NCI-H1092 (cell line): ENCODE measurements at regions not wholly inside any gene's neighbourhood (a gene's known extent, or its start where the extent isn't known, plus 50 kb on each side); places are given as distances from the start of the nearest gene placed in this dataset.
A peak's percentile ranks its signal among the peaks of the same experiment; 100 is the strongest.

Experiments used
- DNase-seq: peaks from one replicate; lab custom pipeline; 2025; lab: John Stamatoyannopoulos, UW

DNA sequence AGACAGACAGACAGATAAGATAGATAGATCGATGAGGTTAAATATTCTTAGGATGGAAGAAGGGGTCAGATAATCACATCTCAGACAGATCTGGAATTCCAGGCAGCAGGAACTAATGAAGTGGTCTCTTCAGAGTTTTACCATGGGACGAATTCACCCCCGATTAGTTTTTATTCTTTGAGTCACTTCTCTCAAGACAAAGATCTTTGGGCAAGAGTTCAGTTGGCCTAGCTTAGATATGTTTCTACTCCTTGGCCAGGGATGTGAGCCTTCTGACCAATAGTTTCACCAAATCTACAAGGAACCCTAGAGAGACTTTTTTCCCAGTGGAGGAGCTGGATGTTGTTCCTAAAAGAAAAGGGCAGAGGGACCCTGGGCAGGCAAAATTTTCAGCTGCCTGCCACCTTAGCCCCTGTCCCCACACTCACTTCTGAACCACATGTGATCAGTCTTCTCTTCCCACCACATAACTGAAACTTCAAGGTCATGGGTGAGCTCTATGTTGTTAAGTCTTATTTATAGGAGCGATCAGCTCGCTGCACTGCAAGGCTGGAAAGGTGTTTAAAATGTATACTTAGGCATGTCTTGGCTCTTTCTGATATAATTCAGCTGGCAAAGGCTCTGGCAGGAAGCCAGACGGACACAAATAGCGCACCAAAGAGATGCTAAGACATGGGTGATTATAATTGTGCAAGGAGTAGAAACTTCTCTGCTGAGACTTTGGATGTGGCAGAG, 132.9 kb downstream of the PALM2AKAP2 start:
- no peak for DNase-seq

DNA sequence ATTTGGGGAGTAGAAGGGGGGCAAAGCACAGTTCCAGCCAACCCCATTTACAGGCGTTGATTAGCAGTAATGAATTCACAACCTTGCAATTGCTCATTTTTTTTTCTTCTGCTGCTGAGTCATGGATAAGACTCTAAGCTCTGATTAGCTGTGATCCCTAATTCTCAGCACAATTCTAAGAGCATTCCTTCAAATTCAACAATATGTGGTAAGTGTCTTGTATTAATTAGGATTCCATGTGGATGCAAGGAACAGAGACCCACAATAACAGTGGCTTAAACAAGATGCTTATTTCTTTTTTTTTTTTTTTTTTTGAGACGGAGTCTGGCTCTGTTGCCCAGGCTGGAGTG, 133.4 kb downstream of the PALM2AKAP2 start:
- DNase-seq = no peak

DNA sequence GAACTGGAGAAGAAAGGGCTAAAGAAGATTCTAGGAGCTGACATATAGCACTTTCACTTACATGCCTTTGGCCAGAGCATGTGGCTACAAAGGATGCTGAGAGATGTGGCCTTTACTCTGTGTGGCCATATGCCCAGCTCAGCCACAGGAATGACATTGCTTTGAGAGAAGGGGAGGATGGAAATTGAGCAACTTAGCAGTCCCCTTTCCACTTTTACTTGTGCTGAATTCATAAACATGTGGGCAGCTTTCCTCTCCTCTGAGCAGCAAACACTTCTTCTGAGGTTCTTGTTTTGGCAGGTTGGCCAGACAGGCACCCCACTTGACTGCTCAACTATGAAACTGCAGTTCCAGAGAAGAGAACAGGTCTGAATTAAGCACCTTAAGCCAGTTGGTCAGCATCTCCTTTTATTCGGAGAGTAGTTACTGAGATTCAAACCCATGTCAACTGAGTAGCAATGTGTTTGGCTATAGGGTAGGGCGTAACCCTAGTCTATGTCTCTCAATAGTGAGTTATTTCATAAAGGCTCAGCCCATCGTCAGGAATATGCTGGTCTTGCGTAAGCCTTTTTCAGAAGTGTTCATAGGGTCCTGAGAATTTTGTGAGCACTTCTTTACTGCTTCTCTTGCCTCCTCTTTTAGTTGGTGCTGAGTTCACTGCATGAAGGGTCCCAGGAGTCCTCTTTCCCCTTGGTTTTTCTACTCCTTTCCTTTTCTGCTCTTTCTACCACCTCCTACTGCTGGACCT, 134.5 kb downstream of the PALM2AKAP2 start:
- DNase-seq = no peak

DNA sequence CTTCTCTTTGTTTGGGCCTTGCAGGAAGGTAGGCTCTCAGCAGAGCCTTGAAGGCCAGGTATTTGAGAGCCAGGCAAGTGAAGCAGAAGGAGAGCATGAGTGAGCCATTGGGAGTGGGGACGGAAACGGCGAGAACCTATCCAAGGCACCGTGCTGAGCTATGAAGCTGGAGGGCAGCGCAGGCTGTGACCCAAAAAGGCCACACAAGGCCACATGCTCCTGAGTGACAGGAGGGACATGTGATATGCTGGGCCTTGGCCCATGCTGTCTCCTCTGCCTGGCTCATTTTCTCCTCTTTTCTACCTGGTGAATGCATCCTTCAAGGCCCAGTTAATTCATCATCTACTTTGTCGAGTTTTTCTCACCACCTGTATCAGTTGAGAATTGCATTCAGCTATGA, 136.3 kb downstream of the PALM2AKAP2 start:
- no peak for DNase-seq

DNA sequence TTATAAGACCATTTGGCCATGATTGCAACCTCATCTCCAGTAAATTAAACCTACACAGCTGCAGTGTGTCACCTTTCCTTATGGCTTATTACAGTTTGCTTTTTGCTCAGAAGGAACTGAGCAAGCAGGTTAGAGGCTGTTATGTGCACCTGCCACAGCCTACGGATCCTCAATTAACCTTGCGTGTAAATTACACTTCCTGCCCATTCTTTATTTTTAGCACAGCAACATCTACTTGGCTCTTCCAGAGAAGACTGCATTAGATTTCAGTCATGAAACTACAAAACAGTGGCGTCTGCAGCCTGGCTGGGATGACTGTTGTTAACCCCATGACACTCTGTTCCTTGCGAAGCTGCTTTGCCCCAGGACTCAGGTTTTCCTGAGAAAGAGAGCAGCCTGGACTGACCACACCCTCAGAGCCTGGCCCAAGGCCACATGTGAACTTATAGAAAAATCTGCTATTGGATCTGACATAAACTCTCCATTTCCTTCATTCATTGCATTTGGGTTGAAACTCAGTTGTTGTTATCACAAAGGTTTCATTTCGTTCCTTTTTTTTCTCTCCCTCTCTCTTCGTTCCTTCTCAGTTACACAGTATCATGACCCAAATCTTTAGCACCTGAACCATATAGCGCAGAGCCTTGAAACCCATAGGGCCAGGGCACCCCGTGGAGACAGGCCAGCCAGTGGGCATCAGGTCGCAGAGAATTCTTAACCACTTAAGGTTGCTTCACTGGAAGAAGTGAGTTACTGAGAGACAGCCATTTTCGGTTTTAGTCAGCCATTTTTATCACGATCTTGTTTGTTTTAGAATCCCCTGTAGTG, 138.6 kb downstream of the PALM2AKAP2 start:
- peak; percentile 51 for DNase-seq

DNA sequence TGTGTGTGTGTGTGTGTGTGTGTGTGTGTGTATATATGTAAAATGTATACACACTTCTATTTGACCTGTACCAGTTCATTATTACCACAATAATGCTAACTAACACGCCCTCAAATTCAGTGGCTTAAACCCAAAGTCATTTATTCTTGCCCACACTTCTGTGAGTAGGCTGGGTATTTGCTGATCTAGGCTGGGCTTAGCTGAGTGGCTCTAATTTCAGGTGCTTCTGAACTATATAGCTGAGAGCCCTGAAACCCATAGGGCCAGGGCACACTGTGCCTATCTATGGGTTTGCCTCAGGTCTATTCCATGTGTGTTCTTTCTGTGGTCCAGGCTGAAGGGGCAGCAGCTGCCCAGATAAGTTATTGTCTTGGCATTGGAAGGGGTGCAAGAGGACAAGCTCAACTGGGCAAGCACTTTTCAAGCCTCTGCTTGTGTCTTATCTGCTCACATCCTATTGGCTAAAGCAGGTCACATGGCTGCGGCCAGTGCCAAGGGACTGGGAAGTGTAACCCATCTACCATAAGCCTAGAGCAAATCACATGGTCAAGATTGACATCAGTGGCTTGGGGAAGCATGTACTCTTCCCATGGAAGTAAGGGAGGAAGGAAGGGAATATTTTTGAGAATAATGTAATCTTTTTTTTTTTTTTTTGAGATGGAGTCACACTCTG, 139.9 kb downstream of the PALM2AKAP2 start:
- no peak for DNase-seq

DNA sequence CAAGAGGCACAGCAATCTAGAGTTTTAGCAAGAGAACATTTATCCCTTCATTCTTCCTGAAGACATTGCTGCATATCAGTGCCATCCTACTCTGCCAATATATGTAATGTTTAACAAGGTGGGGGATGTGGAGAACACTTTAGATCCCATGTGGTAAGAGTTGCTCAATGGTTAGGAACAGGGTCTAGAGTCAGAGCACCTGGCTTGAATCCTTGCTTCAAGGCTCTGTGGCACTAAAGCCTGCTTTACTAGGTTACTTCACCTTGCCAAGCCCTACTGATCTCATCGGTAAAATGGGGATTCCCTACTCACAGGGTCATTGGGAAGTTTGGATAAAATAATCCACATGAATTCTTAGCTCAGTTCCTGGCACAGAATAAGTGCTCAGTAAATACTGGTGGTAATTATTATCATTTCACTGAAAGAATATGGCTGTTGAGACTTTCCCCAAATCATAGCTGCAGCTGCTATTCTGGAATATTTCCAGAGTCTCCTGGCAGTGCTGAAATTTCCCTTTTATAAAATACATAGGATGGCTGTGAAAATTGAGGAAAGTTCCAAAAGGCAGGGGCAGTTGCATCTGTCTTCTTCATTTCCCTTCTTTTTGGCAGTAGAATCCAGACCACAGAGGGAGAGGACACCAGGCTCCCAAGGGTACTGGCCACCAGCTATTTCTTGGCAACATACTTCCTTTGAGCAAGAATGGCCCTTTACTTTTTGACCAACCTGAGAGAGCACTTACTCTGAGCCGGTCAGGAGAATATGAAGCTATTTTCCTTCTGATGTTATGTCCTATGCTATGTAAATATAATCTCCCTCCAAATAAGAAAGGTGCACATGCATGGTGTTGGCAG, 142.8 kb downstream of the PALM2AKAP2 start:
- DNase-seq = peak; percentile 34

DNA sequence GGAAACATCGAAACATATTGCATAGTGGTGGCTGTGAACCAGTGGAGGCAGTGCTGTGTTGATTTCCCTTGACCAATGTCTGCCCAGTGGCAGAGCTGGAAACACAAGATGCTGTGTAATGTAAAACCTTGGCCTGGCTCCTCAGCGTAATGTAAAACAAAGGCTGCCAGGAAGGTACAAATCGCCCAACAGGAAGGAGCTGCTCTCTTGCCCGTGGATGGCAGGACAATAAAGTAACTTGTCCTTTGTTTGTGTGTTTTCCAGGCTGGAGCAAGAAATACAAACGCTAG, 143.4 kb downstream of the PALM2AKAP2 start:
- no peak for DNase-seq

DNA sequence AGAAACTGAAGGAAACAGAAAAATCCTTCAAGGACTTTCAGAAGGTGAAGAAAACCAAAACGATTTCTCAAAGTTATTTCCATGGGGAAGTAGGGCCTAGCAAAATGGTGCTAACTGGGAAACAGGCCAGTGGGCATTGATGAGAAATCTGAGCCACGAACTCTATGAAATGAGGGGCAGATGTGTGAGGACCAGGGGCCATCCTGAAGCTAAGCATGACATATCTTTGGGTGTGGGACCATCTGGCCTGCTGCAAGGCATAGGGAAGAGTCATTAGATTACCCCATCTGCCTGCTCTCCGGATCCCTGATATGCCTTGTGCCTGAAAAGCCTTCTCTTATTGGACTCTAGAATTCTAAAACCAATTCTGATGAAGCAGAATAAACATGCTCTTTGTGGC, 143.8 kb downstream of the PALM2AKAP2 start:
- no peak for DNase-seq

DNA sequence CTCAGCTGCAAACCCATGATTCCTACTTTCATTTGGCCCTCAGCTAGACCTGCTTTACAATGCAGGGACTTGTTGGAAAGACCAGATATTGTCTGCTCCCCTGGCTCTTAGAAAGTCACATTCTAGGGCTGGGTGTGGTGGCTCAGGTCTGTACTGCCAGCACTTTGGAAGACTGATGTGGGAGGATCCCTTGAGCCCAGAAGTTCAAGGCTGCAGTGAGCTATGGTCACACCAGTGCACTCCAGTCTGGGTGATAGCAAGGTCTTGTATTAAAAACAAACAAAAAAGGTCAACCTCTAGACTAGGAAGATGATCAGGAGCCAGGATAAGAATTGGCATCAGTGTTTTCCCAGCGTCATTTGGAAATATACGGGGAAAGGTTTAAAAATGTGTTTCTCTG, 145.8 kb downstream of the PALM2AKAP2 start:
- DNase-seq = no peak

DNA sequence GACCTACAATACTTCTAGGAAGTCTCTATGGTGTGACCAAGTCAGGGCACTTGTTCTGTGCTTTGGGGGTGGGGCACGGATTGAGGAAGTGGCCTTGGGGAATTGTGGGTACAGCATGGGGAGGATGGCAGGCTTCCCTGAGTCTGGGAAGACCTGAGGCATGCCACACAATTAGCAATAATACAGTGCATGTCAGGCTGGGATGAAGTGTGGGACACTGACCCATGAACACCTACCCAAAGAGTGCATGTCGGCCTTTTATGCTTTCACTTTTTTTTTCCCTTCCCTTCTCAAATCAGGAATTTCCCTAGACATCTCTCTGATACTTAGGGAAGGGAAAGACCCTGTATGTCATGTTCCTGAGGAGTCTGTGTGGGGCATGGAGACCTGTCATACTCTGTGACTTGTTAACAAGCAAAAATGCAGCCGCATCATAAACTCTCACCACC, 146.4 kb downstream of the PALM2AKAP2 start:
- no peak for DNase-seq

DNA sequence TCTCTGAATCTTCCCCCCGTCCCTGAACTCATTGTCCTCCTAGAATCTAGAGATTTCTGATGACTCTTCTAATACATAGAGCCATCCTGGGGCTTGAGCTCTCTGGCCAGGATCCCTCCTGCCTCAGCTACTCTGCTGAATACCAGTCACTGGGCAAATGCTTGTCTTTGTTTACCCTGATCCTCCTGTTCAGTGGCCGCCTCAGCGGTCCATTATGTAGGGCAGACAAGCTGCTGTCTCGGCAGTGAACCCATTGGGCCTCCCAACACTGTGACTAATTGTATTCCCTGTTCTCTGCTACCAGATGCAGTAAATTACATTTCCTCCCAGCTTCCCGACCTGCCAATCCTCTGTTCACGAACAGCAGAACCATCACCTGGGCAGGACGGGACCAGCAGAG, 151.6 kb downstream of the PALM2AKAP2 start:
- DNase-seq = no peak

DNA sequence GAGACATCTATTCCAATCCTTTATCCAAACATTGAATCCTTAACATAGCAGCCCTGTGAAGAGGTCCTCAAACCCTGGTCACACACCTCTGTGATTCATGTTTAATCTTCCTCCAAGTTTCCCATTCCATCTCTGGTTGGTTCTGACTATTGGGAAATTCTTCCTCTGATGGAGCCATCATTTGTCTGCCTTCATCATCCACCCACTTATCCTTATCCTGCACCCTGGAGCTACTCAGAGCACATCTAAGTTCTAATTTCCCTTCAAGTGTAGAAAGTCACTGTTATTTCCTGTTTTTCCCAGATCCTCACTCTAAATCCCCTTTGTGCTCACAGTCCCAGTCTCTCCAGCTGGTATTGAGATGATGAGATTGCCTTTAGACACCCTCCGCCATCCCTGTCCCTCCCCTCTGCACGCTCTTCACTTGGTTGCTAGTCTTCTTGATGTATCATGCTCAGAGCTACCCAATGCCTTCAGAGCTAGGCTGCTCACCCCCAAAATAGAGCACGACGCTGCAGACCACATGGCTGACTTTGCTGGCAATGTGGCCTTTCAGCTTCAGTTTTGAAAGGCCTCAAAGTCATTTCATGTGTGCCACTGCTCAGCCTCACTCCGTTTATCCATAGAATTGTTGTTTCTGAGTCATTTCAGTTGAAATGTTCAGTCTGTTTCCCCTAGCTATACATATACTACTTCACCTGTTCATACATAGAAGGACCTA, 154.3 kb downstream of the PALM2AKAP2 start:
- no peak for DNase-seq

DNA sequence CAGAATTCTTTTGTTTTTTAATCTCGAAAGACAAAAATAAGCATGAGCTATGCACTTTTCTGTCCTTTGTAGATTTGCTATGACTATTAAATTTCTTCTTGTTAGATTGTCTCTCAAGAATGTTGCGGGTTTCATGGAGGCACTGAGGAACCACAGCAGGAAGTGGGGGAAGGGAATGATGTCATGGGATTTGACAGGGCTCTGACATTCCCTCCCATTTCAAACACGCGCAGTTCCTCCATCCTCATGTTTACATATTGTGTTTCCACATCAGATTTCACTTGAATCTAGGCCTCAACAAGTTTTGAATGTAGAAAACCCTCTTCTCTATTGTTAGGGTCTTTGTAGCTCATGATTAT, 154.8 kb downstream of the PALM2AKAP2 start:
- DNase-seq = no peak

DNA sequence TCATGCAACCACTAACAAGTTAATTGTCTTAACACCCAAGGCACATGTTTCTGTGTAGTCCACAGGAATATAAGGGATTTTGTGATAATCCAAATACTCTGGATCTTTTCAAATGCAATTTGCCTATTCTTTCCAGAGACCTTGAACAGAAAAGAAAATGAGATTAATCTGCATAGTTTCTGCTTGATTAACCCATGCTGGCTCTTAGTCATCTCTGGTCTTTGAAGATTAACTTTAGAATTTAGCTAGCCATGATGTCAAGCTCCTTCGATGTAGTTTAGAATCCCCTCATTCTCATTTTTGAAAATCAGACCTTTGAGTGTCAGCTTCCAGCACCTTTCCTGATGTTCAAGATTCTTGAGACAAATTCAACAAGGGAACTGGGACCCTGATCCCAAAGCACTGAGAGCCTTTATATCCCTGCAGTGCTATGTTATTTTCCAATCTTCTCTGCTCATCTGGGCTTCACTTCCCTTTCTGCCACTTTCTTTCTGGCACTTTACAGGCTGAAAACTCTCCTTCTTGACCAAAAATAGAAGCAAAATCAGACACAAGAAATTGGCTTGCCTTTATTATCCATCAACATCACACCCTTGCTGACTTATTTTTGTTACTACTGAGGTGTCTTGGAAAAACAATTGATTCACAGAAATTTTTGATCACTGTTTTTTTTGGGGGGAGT, 155.5 kb downstream of the PALM2AKAP2 start:
- DNase-seq = no peak

DNA sequence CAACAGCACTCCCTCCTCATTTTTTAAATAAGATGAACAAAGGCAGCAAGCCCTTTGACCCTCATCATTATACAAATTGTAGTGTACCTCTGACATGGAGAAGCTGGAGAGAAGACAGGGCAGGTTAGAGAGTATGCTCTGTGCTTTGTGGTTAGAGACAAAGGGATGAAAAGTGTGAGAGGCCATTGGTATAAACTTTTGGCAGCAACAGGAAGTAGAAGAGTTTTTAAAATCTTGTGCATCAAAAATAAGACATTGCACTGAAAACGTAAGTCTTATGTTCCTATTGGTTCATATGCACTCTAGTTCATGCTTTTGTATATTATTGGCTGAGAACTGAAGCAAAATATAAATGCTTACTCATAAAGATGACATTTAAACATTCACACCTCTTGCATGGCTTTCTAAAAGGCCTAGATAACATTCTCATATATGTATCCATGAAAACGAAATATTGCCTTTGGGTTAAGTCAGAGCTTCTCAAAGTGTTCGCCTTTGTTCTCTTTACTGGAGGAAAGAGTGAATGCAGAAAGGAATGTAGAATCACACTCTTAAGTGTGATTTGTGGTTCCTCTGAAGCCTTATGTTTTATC, 158.0 kb downstream of the PALM2AKAP2 start:
- DNase-seq = no peak

DNA sequence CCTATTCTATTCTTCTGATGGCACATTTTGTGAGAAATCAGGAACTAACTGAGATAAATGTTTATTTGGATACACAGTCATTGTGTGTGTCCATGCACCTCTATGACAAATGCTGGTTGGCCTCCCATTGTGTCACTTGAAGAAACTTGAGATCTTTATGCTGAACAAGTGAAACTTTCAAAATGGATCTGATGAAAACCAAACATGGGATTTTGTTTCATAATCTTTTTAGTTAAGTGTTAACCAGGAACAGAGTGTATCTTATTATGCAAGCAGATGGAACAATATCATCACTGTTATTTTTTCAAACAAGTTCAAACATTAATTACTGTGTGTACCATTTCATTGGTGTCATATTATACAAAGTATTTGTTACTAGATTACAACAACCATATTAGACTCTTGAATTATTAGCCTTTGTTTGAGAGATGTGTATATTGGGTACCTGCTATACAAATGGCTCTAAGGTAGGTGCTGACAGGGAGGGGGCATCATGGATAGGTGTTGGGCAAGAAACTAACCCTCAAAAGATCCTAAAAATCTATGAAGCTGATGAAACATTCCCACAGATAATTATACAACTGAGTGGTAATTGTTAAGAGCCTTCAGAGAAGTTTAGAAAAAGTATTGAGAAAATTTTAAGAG, 159.8 kb downstream of the PALM2AKAP2 start:
- no peak for DNase-seq

DNA sequence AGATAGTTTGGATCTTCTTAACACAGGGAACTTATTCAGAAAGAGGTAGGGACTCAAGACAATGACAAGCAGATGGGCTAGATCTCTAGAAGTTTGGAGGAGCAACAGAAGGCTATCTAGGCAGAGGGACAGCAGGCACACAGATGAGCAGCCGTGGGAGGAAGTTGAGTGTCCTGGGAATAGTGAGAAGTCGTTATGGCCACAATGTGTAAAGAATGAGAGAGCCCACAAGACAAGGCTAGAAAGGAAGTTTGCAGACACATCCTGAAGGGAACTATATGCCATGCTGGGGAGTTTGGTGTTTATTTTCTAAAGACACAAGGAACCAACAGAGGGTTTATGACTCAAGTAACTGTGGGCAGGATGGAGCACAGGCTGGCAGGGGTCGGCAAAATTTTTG, 160.6 kb downstream of the PALM2AKAP2 start:
- no peak for DNase-seq

DNA sequence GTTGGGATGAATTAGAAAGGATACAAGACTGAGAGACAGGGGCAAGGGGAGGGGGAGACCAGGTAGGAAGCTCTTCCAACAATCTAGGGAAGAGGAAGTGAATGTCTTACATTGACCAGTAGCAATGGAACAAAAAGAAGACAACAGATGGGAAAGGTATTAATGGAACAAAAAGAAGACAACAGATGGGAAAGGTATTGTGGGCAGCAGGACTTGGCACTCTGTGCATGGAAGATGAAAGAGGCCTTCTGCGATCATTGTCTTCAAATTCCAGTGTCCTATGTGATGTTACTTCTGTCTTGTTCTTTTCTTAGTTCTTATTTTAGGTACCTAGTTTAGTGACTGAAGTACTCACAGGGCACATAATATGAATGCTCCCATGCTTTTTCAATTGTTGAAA, 161.8 kb downstream of the PALM2AKAP2 start:
- DNase-seq = no peak
